Endothelial cell of umbilical vein (primary cell): ENCODE measurements at regions not wholly inside any gene's neighbourhood (a gene's known extent, or its start where the extent isn't known, plus 50 kb on each side); places are given as distances from the start of the nearest gene placed in this dataset.

Source experiments
- BruUV-seq: library from RNA; stranded (reverse); fragments of 400-500 nt; replicated peaks from 2 replicates; lab custom pipeline; 2021; lab: Mats Ljungman, UMichigan
- CTCF ChIA-PET: fragments of 300-600, 350-600 bp; sonication (Branson Sonifier 250); formaldehyde crosslinking; loops from one replicate; lab custom pipeline; 2021; ENCODE audit warnings: antibody characterized with exemption, inconsistent platforms; lab: Charles Lee
- POLR2A ChIA-PET: fragments of 300-600, 350-600 bp; sonication (Branson Sonifier 250); formaldehyde crosslinking; loops from one replicate; lab custom pipeline; 2021; ENCODE audit warnings: antibody characterized with exemption, inconsistent platforms; lab: Charles Lee
- DNase-seq: peaks from one replicate; pipeline ENCODE4 v3.0.0-alpha.2; 2011; ENCODE audit warnings: low read depth, low spot score
- FAIRE-seq: peaks from 2 replicates; lab custom pipeline; 2011; peaks lifted over from hg19 to GRCh38; lab: Jason Lieb, UNC
- H2AFZ ChIP-seq: 2 replicates; pipeline ENCODE4 v1.6.0; 2012; ENCODE audit warnings: low read depth, low read length, control low read depth, inconsistent platforms
- H3K27ac ChIP-seq: 2 replicates; pipeline ENCODE4 v1.5.1; 2011; ENCODE audit warnings: low read depth, mild to moderate bottlenecking, control low read depth, low read length, moderate library complexity; ENCODE audit not compliant: insufficient read depth
- H3K27me3 ChIP-seq, 2 experiments: 2 replicates each; pipeline versions ENCODE4 v1.6.0 to v1.6.1; 2011; ENCODE audit warnings: low read length in 2 of 2, mixed read lengths in 1 of 2; ENCODE audit not compliant: control insufficient read depth in 2 of 2, insufficient read depth in 2 of 2
- H3K36me3 ChIP-seq, 2 experiments: 2 replicates in 1 of 2; 3 replicates in 1 of 2; pipeline ENCODE4 v1.5.1; 2011; ENCODE audit warnings: low read length in 2 of 2, mild to moderate bottlenecking in 1 of 2, moderate library complexity in 1 of 2; ENCODE audit not compliant: control insufficient read depth in 2 of 2, insufficient read depth in 2 of 2; ENCODE audit errors: extremely low read depth in 1 of 2
- H3K4me1 ChIP-seq: 3 replicates; pipeline ENCODE4 v1.5.1; 2011; ENCODE audit warnings: mild to moderate bottlenecking, low read length; ENCODE audit not compliant: control insufficient read depth, insufficient read depth; ENCODE audit errors: extremely low read depth
- H3K4me2 ChIP-seq: 2 replicates; pipeline ENCODE4 v1.6.1; 2011; ENCODE audit warnings: low read length, control low read depth, mixed read lengths; ENCODE audit not compliant: insufficient read depth
- H3K4me3 ChIP-seq, 3 experiments: fragments of 200-600 bp in 1 of 3; sonication (generic), shearing (Covaris generic) in 1 of 3; replicated peaks in 1 of 3; 2 replicates each; pipeline ENCODE4 v1.5.1; 2011 to 2016; ENCODE audit warnings: control low read depth in 3 of 3, low read length in 3 of 3, mild to moderate bottlenecking in 2 of 3, inconsistent platforms in 1 of 3, low read depth in 1 of 3, moderate library complexity in 1 of 3; ENCODE audit not compliant: insufficient read depth in 1 of 3
- H3K79me2 ChIP-seq: 2 replicates; pipeline ENCODE4 v1.6.0; 2012; ENCODE audit warnings: low read length, inconsistent platforms; ENCODE audit not compliant: control insufficient read depth, insufficient read depth
- H3K9ac ChIP-seq: replicated peaks from 2 replicates; pipeline ENCODE3; 2011; ENCODE audit warnings: low read length, control low read depth; ENCODE audit not compliant: insufficient read depth; ENCODE audit errors: extremely low read depth
- H3K9me1 ChIP-seq: replicated peaks from 3 replicates; pipeline ENCODE4 v1.6.0; 2011; ENCODE audit warnings: mild to moderate bottlenecking, low read length; ENCODE audit not compliant: control insufficient read depth, insufficient read depth; ENCODE audit errors: extremely low read depth
- H3K9me3 ChIP-seq: replicated peaks from 2 replicates; pipeline ENCODE4 v1.5.1; 2012; ENCODE audit warnings: low read length, inconsistent platforms; ENCODE audit not compliant: control insufficient read depth, insufficient read depth
- H4K20me1 ChIP-seq: replicated peaks from 2 replicates; pipeline ENCODE3; 2011; ENCODE audit warnings: mild to moderate bottlenecking, low read length; ENCODE audit not compliant: control insufficient read depth, insufficient read depth; ENCODE audit errors: extremely low read depth
- EZH2 ChIP-seq: IDR thresholded peaks from 2 replicates; pipeline ENCODE4 v1.6.1; 2012; ENCODE audit warnings: borderline replicate concordance, low read depth, mild to moderate bottlenecking, moderate library complexity, low read length, inconsistent platforms; ENCODE audit not compliant: severe bottlenecking
- FOS ChIP-seq: IDR thresholded peaks from 2 replicates; pipeline ENCODE4 v1.6.1; 2011; ENCODE audit warnings: mild to moderate bottlenecking, low read length, moderate library complexity, borderline replicate concordance; ENCODE audit not compliant: insufficient read depth
- GATA2 ChIP-seq: IDR thresholded peaks from 2 replicates; pipeline ENCODE4 v1.7.0; 2011; ENCODE audit warnings: low read depth, mild to moderate bottlenecking, moderate library complexity, mixed read lengths, low read length; ENCODE audit not compliant: insufficient read length, insufficient read depth
- JUN ChIP-seq: IDR thresholded peaks from 2 replicates; pipeline ENCODE4 v1.6.1; 2011; ENCODE audit warnings: borderline replicate concordance, low read depth; ENCODE audit not compliant: insufficient read length, insufficient read depth
- MYC ChIP-seq: IDR thresholded peaks from one replicate; pipeline ENCODE4 v1.6.1; 2011; ENCODE audit warnings: mild to moderate bottlenecking, low read depth, low read length
- POLR2A ChIP-seq: IDR thresholded peaks from 2 replicates; pipeline ENCODE4 v1.6.1; 2012; ENCODE audit warnings: low read depth, mild to moderate bottlenecking, control low read depth, low read length
- dilution Hi-C: fragments of 300-500 bp; cut with MboI; formaldehyde crosslinking; loops from one replicate; pipeline ENCODE4 v1.15.0; 2019; ENCODE audit warnings: low sequenced_read_pairs; ENCODE audit not compliant: extremely low pct_ligation_motif_present
- intact Hi-C: fragments of 100-400 bp; cut with micrococcal nuclease; formaldehyde crosslinking; loops from one replicate; pipeline ENCODE4 v1.10.0; 2022
- TF ChIP-seq, protein P1 (sequence below), 2 donors: IDR thresholded peaks; 1 replicate in 1 of 2; 2 replicates in 1 of 2; pipeline ENCODE4 v1.5.1; 2011; ENCODE audit warnings: low read length in 2 of 2, mild to moderate bottlenecking in 2 of 2, moderate library complexity in 2 of 2, control low read depth in 1 of 2, inconsistent platforms in 1 of 2, low read depth in 1 of 2; ENCODE audit not compliant: insufficient read depth in 1 of 2; ENCODE audit errors: extremely low read depth in 1 of 2

- Histone ChIP-seq H3K27ac (no peak overlapping the region), H2AFZ (no peak overlapping the region), H3K4me1 (no peaks in the 10 kb centered on the region), H3K4me2 (no peak overlapping the region), H3K79me2 (no peaks in the 10 kb centered on the region), H3K27me3 (no peaks in the 10 kb centered on the region), H3K36me3 (no peaks in the 10 kb centered on the region), H3K4me3 (no peak overlapping the region), H3K9me1 (no peaks in the 10 kb centered on the region), H3K9ac (no peak overlapping the region), H3K9me3 (no peaks in the 10 kb centered on the region), H4K20me1 (no peaks in the 10 kb centered on the region)
- DNase-seq (no peak), FAIRE-seq (no peak)
- BruUV-seq = no TSS peak
- ChIA-PET CTCF (no interaction called here), POLR2A (no interaction called here)
- intact Hi-C loops (no loop called here), dilution Hi-C loops (no loop called here)
- TF ChIP-seq POLR2A = no peak
- no peak for TF ChIP-seq FOS
- no peak for TF ChIP-seq MYC
- TF ChIP-seq, protein P1, sequence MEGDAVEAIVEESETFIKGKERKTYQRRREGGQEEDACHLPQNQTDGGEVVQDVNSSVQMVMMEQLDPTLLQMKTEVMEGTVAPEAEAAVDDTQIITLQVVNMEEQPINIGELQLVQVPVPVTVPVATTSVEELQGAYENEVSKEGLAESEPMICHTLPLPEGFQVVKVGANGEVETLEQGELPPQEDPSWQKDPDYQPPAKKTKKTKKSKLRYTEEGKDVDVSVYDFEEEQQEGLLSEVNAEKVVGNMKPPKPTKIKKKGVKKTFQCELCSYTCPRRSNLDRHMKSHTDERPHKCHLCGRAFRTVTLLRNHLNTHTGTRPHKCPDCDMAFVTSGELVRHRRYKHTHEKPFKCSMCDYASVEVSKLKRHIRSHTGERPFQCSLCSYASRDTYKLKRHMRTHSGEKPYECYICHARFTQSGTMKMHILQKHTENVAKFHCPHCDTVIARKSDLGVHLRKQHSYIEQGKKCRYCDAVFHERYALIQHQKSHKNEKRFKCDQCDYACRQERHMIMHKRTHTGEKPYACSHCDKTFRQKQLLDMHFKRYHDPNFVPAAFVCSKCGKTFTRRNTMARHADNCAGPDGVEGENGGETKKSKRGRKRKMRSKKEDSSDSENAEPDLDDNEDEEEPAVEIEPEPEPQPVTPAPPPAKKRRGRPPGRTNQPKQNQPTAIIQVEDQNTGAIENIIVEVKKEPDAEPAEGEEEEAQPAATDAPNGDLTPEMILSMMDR (IDR thresholded peaks at IDR 0.05; ENCODE audit: extremely low read depth in 1 of 2, insufficient read depth in 1 of 2, low read depth in 1 of 2, low read length in 2 of 2) = no peak
- TF ChIP-seq EZH2 = no peak
Measured at GRCh38 chr3:113096188-113096892, 105.6 kb downstream of the GTPBP8 start.

- Histone ChIP-seq H3K9ac (no peak overlapping the region), H3K9me1 (no peaks in the 10 kb centered on the region), H3K4me1 (no peaks in the 10 kb centered on the region), H3K27me3 (no peaks in the 10 kb centered on the region), H3K9me3 (no peaks in the 10 kb centered on the region), H3K4me3 (no peak overlapping the region), H2AFZ (no peak overlapping the region), H3K36me3 (no peaks in the 10 kb centered on the region), H3K27ac (no peak overlapping the region), H3K79me2 (no peaks in the 10 kb centered on the region), H4K20me1 (no peaks in the 10 kb centered on the region), H3K4me2 (no peak overlapping the region)
- ChIA-PET POLR2A (no interaction called here), CTCF (no interaction called here)
- TF ChIP-seq, protein P1 (IDR thresholded peaks at IDR 0.05; ENCODE audit: extremely low read depth in 1 of 2, insufficient read depth in 1 of 2, low read depth in 1 of 2, low read length in 2 of 2) = no peak
- TF ChIP-seq JUN (no peak), MYC (no peak), GATA2 (no peak), EZH2 (no peak), FOS (no peak), POLR2A (no peak)
- FAIRE-seq (no peak), DNase-seq (no peak)
- dilution Hi-C loops = no loop called here
- no TSS peak for BruUV-seq
- intact Hi-C loops = no loop called here
Measured at GRCh38 chr3:113097960-113098447, 107.2 kb downstream of the GTPBP8 start.
